ENCODE measurements at regions not wholly inside any gene's neighbourhood (a gene's known extent, or its start where the extent isn't known, plus 50 kb on each side); places are given as distances from the start of the nearest gene placed in this dataset.
A peak's percentile ranks its signal among the peaks of the same experiment; 100 is the strongest.

DNA sequence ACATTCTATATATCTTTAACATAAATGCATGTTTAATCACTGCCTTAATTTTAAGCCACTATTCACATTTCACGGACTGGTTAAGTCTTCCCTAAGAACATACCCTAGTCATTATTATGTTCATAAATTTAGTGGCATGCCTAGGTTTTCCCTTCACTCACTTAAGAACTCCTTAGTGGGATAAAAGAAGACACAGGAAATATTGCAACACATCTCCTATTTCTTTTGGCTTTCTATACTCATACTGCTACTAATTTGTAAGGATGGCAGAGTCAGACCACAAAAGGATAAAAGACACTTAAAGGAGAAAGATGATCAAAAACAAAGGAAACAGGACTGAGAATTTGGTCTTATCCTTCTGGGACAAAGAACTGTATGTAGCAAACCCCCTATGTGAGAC, 951.4 kb downstream of the SORCS3 start:
- no peak overlapping the region for H3K4me3 ChIP-seq (ENCODE audit: insufficient read depth, low read depth, low read length)
- H3K27ac ChIP-seq (ENCODE audit: insufficient read depth, low read length), result no peak overlapping the region
- no peaks in the 10 kb centered on the region for H3K4me1 ChIP-seq (ENCODE audit: control insufficient read depth, insufficient read depth, low read length)
- H3K23ac ChIP-seq (ENCODE audit: low read depth, low read length), result no peak overlapping the region
- H3K4ac ChIP-seq (ENCODE audit: low read depth, low read length), result no peak overlapping the region
- H4K20me1 ChIP-seq (ENCODE audit: insufficient read depth, low read length), result no peaks in the 10 kb centered on the region
- no peak overlapping the region for H2BK15ac ChIP-seq (ENCODE audit: low read depth, low read length)
- DNase-seq (peak; percentile 7), ATAC-seq (ENCODE audit: low read depth) (no peak)
- no peak overlapping the region for H2BK5ac ChIP-seq (ENCODE audit: low read depth, low read length, poor library complexity, severe bottlenecking)
- no peak overlapping the region for H3K56ac ChIP-seq (ENCODE audit: extremely low read depth, insufficient read depth, low read length)
- H3K27me3 ChIP-seq (ENCODE audit: control insufficient read depth, insufficient read depth, low read length), result no peaks in the 10 kb centered on the region
- POLR2A ChIA-PET (ENCODE audit: unreplicated experiment), result no interaction called here
- no peaks in the 10 kb centered on the region for H3K36me3 ChIP-seq (ENCODE audit: control insufficient read depth, insufficient read depth, low read length)
- in situ Hi-C loops (cut with MboI; ENCODE audit: low sequenced_read_pairs), result no loop called here
- no peak overlapping the region for H2BK20ac ChIP-seq (ENCODE audit: low read depth, low read length)
- no peak overlapping the region for H2BK120ac ChIP-seq (ENCODE audit: low read depth, low read length)
- no peaks in the 10 kb centered on the region for H3K9me3 ChIP-seq (ENCODE audit: control insufficient read depth, insufficient read depth, low read length)
- H4K8ac ChIP-seq (ENCODE audit: low read depth in 2 of 2, low read length in 2 of 2), result no peak overlapping the region
- CTCF ChIA-PET, result no interaction called here
- no peak overlapping the region for H2AK9ac ChIP-seq (replicated peaks; ENCODE audit: low read depth, low read length, poor library complexity)
- no peaks in the 10 kb centered on the region for H3K79me1 ChIP-seq (ENCODE audit: low read depth in 1 of 2, low read length in 2 of 2)
- intact Hi-C loops (cut with micrococcal nuclease), result no loop called here
- no CpG with 5 or more reads among the region's 1 CpG for WGBS, 2 experiments (ENCODE audit: extremely low coverage in 2 of 2, insufficient read length in 1 of 2)
- no peak overlapping the region for H4K91ac ChIP-seq (ENCODE audit: insufficient read depth, low read depth, low read length)
- no peak overlapping the region for H2AK5ac ChIP-seq (ENCODE audit: low read depth, low read length)
- H3K18ac ChIP-seq (ENCODE audit: low read depth, low read length), result no peak overlapping the region
- dilution Hi-C loops (cut with HindIII; ENCODE audit: low sequenced_read_pairs, unreplicated experiment), result no loop called here
- H3K4me2 ChIP-seq (ENCODE audit: low read depth, low read length), result no peak overlapping the region
- TF ChIP-seq SMC3 (IDR thresholded peaks at IDR 0.05; ENCODE audit: low read depth, low read length), result no peak
- TF ChIP-seq FOS (IDR thresholded peaks at IDR 0.05; ENCODE audit: low read depth, low read length), result no peak
- TF ChIP-seq CEBPB (IDR thresholded peaks at IDR 0.05; ENCODE audit: low read depth, low read length), result peak; percentile 74
- H3K9ac ChIP-seq (ENCODE audit: low read depth, low read length), result no peak overlapping the region
- H4K5ac ChIP-seq (ENCODE audit: low read depth, low read length), result no peak overlapping the region
- H2AFZ ChIP-seq (replicated peaks; ENCODE audit: low read length, poor library complexity), result no peak overlapping the region
- no TSS peak for BruUV-seq (replicated peaks)
- H3K9me1 ChIP-seq (ENCODE audit: insufficient read depth, low read length), result no peaks in the 10 kb centered on the region
- no peak overlapping the region for H3K14ac ChIP-seq (replicated peaks; ENCODE audit: low read depth, low read length)
